ENCODE measurements at regions not wholly inside any gene's neighbourhood (a gene's known extent, or its start where the extent isn't known, plus 50 kb on each side); places are given as distances from the start of the nearest gene placed in this dataset.

GRCh38 chrX:42900947-42901346 is 123.0 kb upstream of the PPP1R2C start:
- no peaks in the 10 kb centered on the region for H3K9me3 ChIP-seq
- no peak overlapping the region for H3K4me3 ChIP-seq
- H3K27ac ChIP-seq: no peak overlapping the region
- no peak for DNase-seq (ENCODE audit: low spot score in 2 of 2)
- H3K4me1 ChIP-seq: no peaks in the 10 kb centered on the region
- TF ChIP-seq, protein P1, sequence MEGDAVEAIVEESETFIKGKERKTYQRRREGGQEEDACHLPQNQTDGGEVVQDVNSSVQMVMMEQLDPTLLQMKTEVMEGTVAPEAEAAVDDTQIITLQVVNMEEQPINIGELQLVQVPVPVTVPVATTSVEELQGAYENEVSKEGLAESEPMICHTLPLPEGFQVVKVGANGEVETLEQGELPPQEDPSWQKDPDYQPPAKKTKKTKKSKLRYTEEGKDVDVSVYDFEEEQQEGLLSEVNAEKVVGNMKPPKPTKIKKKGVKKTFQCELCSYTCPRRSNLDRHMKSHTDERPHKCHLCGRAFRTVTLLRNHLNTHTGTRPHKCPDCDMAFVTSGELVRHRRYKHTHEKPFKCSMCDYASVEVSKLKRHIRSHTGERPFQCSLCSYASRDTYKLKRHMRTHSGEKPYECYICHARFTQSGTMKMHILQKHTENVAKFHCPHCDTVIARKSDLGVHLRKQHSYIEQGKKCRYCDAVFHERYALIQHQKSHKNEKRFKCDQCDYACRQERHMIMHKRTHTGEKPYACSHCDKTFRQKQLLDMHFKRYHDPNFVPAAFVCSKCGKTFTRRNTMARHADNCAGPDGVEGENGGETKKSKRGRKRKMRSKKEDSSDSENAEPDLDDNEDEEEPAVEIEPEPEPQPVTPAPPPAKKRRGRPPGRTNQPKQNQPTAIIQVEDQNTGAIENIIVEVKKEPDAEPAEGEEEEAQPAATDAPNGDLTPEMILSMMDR (IDR thresholded peaks at IDR 0.05): no peak
- no peaks in the 10 kb centered on the region for H3K27me3 ChIP-seq
- intact Hi-C loops (cut with DNase I): no loop called here
- no peaks in the 10 kb centered on the region for H3K36me3 ChIP-seq

- intact Hi-C loops (cut with DNase I): no loop called here
- H3K4me1 ChIP-seq: no peaks in the 10 kb centered on the region
- TF ChIP-seq, protein P1 (IDR thresholded peaks at IDR 0.05): no peak
These were observed 124.5 kb upstream of the PPP1R2C start for GRCh38 chrX:42902513-42902912.

GRCh38 chrX:42920752-42921151 is 142.8 kb upstream of the PPP1R2C start:
- Histone ChIP-seq H3K4me1 (no peaks in the 10 kb centered on the region), H3K27ac (no peak overlapping the region), H3K36me3 (no peaks in the 10 kb centered on the region), H3K27me3 (no peaks in the 10 kb centered on the region), H3K4me3 (no peak overlapping the region), H3K9me3 (no peaks in the 10 kb centered on the region)
- intact Hi-C loops (cut with DNase I): no loop called here
- TF ChIP-seq, protein P1 (IDR thresholded peaks at IDR 0.05): no peak
- no peak for DNase-seq (ENCODE audit: low spot score in 2 of 2)

More at GRCh38 chrX:42902513-42902912, 124.5 kb upstream of the PPP1R2C start:
- no peaks in the 10 kb centered on the region for H3K27me3 ChIP-seq
- no peaks in the 10 kb centered on the region for H3K36me3 ChIP-seq
- no peak overlapping the region for H3K4me3 ChIP-seq
- H3K9me3 ChIP-seq: no peaks in the 10 kb centered on the region
- DNase-seq (ENCODE audit: low spot score in 2 of 2): no peak
- H3K27ac ChIP-seq: no peak overlapping the region

GRCh38 chrX:42930071-42930470 is 152.1 kb upstream of the PPP1R2C start:
- intact Hi-C loops (cut with DNase I): no loop called here
- H3K4me3 ChIP-seq: no peak overlapping the region
- no peak overlapping the region for H3K27ac ChIP-seq
- no peaks in the 10 kb centered on the region for H3K9me3 ChIP-seq
- H3K27me3 ChIP-seq: no peaks in the 10 kb centered on the region
- no peaks in the 10 kb centered on the region for H3K4me1 ChIP-seq
- no peak for DNase-seq (ENCODE audit: low spot score in 2 of 2)
- H3K36me3 ChIP-seq: no peaks in the 10 kb centered on the region
- TF ChIP-seq, protein P1 (IDR thresholded peaks at IDR 0.05): no peak

- H3K4me1 ChIP-seq: no peaks in the 10 kb centered on the region
- no peaks in the 10 kb centered on the region for H3K27me3 ChIP-seq
- intact Hi-C loops (cut with DNase I): no loop called here
- H3K36me3 ChIP-seq: no peaks in the 10 kb centered on the region
- TF ChIP-seq, protein P1 (IDR thresholded peaks at IDR 0.05): no peak
- no peak overlapping the region for H3K27ac ChIP-seq
- H3K4me3 ChIP-seq: no peak overlapping the region
- no peak for DNase-seq (ENCODE audit: low spot score in 2 of 2)
- no peaks in the 10 kb centered on the region for H3K9me3 ChIP-seq
These were observed 153.0 kb upstream of the PPP1R2C start for GRCh38 chrX:42930951-42931350.

GRCh38 chrX:42933187-42933586 is 155.2 kb upstream of the PPP1R2C start:
- intact Hi-C loops (cut with DNase I): no loop called here

More at GRCh38 chrX:42933187-42933586, 155.2 kb upstream of the PPP1R2C start:
- DNase-seq (ENCODE audit: low spot score in 2 of 2): no peak
- no peak overlapping the region for H3K4me3 ChIP-seq
- peaks cover 0 to under 1% of the 10 kb centered on the region in 2 donors for H3K9me3 ChIP-seq
- no peaks in the 10 kb centered on the region for H3K36me3 ChIP-seq
- TF ChIP-seq, protein P1 (IDR thresholded peaks at IDR 0.05): no peak
- no peak overlapping the region for H3K27ac ChIP-seq
- no peaks in the 10 kb centered on the region for H3K4me1 ChIP-seq
- no peaks in the 10 kb centered on the region for H3K27me3 ChIP-seq

All from ascending aorta (tissue), 2 donors.